HG02623 (cell line): ENCODE measurements at regions not wholly inside any gene's neighbourhood (a gene's known extent, or its start where the extent isn't known, plus 50 kb on each side); places are given as distances from the start of the nearest gene placed in this dataset.
A peak's percentile ranks its signal among the peaks of the same experiment; 100 is the strongest.
"Not testable (repeated sequence)": the region's sequence is repeated elsewhere in the genome, so short reads cannot be mapped to it uniquely, and the experiment has no call there.

Source experiments
- ATAC-seq: cut with Tn5 transposase; IDR thresholded peaks from one replicate; pipeline ENCODE4 v1.9.1; 2021; ENCODE audit warnings: moderate library complexity; ENCODE audit not compliant: unreplicated experiment

DNA sequence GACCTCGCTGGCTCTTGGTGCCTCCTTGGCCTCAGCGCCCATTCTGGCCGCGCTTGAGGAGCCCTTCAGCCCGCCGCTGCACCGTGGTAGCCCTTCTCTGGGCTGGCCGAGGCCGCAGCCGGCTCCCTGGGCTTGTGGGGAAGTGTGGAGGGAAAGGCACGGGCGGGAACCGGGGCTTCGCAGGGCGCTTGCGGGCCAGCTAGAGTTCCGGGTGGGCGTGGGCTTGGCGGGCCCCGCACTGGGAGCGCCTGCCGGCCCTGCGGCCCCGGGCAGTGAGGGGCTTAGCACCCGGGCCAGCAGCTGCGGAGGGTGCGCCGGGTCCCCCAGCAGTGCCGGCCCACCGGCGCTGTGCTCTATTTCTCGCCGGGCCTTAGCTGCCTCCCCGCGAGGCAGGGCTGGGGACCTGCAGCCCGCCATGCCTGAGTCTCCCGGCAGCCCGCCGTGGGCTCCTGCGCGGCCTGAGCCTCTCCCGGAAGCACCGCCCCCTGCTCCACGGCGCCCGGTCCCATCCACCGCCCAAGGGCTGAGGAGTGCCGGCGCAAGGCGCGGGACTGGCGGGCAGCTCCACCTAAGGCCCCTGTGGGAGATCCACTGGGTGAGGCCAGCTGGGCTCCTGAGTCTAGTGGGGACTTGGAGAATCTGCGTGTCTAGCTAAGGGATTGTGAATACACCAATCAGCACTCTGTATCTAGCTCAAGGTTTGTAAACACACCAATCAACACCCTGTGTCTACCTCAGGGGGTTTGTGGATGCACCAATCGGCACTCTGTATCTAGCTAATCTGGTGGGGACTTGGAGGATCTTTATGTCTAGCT is 141.1 kb downstream of the SLCO4C1 start:
- ATAC-seq = peak; percentile 45

DNA sequence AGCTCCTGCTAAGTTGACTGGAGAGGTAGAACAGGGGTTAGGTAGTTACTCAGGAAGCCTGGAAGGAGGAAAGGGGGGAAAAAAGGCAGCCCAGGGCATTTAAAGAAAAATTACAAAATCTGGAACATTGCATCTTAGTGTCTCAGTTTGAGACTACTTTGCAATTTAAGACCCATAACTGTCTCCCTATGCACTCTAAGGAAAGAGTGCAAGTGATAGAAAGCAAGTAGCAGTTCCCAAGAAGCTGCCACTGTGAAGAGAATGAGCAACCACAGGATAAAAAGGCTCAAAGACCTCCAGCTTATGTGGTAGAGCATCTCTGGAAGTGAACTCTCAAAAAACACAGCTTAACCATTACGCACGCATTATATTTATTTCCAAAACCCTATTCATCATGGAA is 141.8 kb downstream of the SLCO4C1 start:
- ATAC-seq = no peak

- peak; percentile 82 for ATAC-seq
These were observed 142.9 kb downstream of the SLCO4C1 start for GRCh38 chr5:102153003-102153759.

DNA sequence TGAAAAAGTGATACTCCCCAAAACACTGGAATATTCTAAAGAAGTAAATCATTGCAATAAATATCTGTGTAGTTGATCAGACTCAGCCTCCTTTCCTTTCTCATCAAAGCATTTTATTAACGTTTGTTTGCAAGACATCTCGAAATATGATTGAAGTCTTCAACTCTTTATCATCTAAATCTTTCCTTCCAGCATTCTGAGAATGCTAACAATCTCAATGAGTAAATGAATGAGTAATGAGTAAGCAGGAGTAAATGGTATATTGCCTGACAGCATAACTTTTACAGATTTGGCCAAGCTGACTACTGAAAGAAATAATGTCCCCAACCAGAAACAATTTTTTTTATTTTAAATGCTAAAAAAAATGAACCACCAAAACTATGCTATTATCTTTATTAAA is 157.1 kb downstream of the SLCO4C1 start:
- ATAC-seq = no peak

DNA sequence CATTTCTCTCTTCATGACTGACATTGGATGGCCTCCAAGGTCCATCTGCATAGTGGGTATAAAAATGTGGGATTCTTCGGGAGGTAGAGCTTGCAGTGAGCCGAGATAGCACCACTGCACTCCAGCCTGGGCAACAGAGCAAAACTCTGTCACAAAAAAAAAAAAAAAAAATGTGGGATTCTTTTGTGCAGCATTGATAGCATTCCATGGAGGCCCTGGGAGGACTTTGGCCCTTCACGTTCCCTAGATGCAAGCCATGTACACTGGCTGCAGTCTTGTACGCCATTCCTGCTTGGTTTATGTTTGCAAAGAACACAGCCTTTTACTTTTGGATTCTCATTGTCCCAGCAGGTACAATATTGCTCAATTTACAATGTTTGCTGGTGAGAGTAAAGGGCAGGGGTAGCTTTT is 157.8 kb downstream of the SLCO4C1 start:
- no peak for ATAC-seq

DNA sequence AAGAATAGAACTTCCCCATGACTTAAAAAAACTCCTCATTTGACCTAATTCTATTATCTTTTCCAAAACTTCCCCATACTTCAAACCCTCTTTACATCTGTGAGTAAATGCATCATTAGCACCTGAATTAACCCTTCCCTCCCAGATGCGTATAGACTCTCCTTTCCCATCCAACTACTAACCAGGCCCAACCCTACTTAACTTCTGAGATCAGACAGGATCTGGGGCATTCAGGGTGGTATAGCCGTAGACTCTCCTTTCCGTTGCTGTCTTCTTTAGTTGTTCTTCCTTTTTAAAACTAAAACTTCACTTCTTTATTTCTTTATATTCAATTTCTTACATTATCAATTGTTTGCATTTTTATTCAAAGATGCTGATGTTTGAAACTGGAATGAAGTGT is 165.2 kb downstream of the SLCO4C1 start:
- no peak for ATAC-seq

GRCh38 chr5:102130386-102130785 is 165.7 kb downstream of the SLCO4C1 start:
- no peak for ATAC-seq

DNA sequence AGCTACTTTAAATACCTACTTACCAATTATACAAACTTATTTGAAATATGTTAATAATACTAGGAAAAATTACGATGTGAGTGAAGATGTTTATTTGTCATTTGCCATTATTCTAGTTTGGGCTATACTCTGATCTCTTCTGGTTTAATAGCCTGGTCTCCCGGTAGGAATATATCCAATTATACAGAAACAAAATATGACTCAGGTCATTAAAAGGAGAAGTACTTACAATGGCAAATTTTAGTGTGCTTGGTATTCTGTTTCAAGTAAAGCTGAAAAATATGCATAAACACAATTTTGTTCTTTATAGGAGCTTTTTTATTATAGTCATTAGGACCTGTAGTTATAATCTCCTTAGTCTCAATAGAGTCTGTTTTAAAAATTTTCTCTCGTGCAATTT is 176.8 kb downstream of the SLCO4C1 start:
- ATAC-seq = no peak

GRCh38 chr5:102115736-102116135 is 180.3 kb downstream of the SLCO4C1 start:
- no peak for ATAC-seq

DNA sequence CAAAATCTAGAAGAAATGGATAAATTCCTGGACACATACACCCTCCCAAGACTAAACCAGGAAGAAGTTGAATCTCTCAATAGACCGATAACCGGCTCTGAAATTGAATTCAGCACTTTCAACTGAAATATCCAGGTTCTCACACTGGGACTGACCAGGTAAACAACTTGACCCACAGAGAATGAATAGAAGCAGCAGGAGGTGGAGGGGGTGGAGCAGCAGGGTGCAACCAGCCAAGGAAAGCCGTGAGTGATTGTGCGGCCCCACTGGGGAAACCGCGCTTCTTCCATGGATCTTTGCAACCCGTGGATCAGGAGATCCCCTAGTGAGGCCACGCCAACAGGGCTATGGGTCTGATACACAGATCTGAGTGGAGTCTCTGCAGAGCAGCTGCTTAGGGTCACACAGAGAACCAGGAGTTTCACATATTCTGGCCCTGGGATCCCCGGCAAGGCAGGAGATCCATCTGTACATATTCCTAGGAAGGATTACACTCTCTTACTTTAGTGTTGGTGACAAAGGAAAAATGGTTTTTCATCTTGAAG is 181.5 kb downstream of the SLCO4C1 start:
- no peak for ATAC-seq

- no peak for ATAC-seq
These were observed 188.2 kb downstream of the SLCO4C1 start for GRCh38 chr5:102107865-102108264.

- ATAC-seq = no peak
These were observed 189.5 kb downstream of the SLCO4C1 start for GRCh38 chr5:102106599-102106998.

DNA sequence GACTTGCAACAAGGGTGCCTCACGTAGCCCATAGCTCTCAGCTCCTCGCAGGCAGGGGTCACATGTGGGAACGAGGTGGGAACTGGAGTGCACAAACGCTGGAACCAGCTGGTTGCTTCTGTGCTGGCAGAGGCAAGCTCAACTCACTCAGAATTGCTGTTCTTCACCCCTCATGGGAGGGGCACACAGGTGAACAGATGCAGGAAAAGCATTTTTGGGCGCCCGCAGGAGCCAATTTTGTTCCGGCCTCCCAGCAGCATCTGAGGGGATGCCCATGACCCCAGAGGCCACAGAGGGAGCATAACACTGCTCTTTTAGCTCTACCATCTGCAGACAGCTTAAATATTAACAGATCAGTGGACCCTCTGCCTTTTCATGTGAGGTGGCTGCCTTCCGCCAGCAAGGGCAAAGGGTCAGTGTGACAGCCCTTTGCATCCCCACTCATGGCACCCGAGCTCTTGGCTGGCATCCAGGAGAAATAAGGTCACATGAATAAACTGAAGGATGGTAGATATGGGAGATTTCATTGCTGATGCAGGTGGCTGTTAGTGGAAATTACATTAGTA is 196.2 kb downstream of the SLCO4C1 start:
- ATAC-seq = no peak

GRCh38 chr5:102099083-102099482 is 197.0 kb downstream of the SLCO4C1 start:
- ATAC-seq = not testable (repeated sequence)

DNA sequence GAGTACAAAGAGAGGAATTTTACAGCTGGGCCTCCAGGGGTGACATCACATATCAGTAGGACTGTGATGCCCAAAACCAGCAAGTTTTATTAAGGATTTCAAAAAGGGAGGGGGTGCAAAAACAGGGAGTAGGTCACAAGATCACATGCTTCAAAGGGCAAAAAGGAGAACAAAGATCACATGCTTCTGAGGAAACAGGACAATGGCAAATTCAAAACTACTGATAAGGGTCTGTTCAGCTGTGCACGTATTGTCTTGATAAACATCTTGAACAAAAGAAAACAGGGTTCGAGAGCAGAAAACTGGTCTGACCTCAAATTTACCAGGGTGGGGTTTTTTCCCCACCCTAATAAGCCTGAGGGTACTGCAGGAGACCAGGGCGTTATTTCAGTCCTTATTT is 197.5 kb downstream of the SLCO4C1 start:
- ATAC-seq = not testable (repeated sequence)

- ATAC-seq = no peak
These were observed 205.3 kb downstream of the SLCO4C1 start for GRCh38 chr5:102090770-102091169.

- no peak for ATAC-seq
These were observed 206.2 kb downstream of the SLCO4C1 start for GRCh38 chr5:102089883-102090282.

GRCh38 chr5:102087906-102088305 is 208.2 kb downstream of the SLCO4C1 start:
- ATAC-seq = no peak

DNA sequence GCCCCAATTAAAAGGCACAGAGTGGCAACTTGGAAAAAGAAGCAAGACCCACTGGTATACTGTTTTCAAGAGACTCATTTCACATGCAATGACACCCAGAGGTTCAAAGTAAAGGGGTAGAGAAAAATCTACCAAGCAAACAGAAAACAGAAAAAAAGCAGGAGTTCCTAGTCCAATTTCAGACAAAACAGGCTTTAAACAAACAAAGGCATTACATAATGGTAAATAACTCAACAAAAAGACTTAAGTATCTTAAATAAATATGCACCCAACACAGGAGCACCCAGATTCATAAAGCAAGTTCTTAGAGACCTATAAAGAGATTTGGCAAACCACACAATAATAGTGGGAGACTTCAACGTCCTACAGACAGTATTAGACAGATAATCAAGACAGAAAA is 215.8 kb downstream of the SLCO4C1 start:
- no peak for ATAC-seq

GRCh38 chr5:102077920-102078319 is 218.2 kb downstream of the SLCO4C1 start:
- no peak for ATAC-seq

GRCh38 chr5:102069974-102070373 is 226.1 kb downstream of the SLCO4C1 start:
- no peak for ATAC-seq

DNA sequence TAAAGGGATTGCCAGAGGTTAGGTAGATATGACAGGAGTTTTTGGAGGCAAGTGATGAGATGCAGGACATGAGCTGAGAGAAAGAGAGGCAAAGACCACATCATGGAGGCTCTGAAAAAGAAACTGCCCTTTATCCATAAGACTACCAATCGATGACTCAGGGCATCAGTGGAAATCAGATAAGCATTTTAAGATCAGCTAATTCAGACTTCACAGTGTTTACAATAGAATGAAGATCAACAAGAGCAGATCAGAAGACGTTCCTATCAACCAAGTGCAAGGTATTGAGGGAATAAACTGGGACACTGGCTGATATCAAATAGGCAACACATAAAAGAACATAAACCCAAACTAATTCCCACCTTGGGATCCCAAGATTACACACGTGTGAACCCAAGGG is 227.2 kb downstream of the SLCO4C1 start:
- no peak for ATAC-seq
